Epithelial cell of esophagus (primary cell): ENCODE measurements at regions not wholly inside any gene's neighbourhood (a gene's known extent, or its start where the extent isn't known, plus 50 kb on each side); places are given as distances from the start of the nearest gene placed in this dataset.

Experiments used
- DNase-seq: peaks from one replicate; pipeline ENCODE4 v3.0.0; 2010; ENCODE audit warnings: low read depth
- H3K4me3 ChIP-seq: 2 replicates; pipeline ENCODE4 v1.5.1; 2011; ENCODE audit warnings: mild to moderate bottlenecking, low read length, control low read depth
- CTCF ChIP-seq: IDR thresholded peaks from 2 replicates; pipeline ENCODE4 v1.5.1; 2011; ENCODE audit warnings: low read depth, mild to moderate bottlenecking, low read length, control low read depth, inconsistent platforms; ENCODE audit not compliant: insufficient read depth; ENCODE audit errors: missing control alignments

DNA sequence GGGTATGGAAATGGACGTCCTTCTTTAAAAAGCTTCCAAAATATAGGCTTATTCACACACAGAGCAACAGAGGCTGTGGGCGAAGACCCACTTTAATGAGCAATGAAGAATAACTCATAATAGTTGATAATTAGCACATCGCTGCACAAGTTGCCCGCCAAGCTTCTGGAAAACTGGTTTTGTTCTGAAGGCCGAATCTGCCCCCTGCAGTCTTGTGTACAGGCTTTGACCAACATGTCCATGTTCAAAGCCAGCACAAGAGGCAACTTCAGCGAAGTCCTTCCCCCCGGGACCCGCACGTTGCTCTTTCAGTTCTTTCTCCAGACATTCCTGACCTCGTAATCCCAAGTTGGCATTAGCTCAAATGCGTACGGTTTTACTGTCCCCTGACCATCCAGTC is 73.3 kb downstream of the IRX5 start:
- DNase-seq = no peak
- no peak for TF ChIP-seq CTCF
- H3K4me3 ChIP-seq = no peak overlapping the region

DNA sequence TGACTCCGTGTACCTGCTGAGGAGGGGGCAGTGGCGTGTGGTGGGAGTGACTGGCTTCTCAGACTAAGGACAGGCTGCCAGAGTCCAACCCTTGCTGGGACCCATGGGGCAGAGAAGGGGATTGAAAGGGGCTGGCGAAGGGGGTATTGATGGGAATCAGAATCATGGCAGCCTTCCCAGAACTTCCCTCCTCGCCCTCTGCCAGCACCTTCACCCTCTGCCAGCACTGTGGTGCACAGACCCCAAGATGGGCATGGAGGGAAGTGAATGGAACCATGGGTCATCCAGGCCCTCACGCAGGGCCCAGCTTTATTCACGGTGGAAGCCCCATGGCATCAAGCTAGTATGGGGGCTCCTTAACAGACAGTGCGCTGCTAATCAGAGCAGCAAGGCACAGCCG is 76.8 kb downstream of the IRX5 start:
- TF ChIP-seq CTCF = no peak
- H3K4me3 ChIP-seq = no peak overlapping the region
- DNase-seq = no peak

DNA sequence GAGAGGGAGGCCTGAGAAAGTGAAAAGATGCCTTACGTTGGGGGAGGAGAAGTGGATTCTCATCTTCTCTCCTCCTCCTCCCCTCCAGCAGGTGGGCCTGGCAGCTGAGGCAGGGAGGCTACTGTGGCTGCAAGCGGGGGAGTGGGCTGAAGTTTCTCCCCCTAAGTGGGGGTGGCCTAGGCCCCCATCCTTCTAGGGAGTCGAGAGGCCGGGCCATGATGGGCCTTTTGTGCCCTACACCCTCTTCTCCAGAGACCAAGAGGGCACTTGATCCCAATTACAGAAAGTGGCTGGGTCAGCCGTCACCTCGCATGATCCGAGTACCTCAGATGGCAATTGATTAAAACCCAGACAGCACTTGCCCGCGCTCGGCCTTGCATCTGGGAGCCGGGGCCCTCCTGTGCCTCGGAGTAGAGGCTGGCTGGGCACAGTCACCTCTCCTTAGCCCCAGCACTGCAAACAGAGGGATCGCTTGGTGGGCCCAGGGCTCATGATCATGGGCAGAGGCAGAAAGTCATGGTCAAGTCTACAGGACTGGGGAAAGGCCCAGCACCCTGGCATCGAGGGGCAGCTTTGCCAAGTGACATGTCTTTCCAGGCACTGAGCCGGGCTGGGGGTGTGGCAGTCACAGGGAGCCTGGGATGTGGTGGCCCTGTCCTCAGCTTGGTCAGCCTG is 78.3 kb downstream of the IRX5 start:
- H3K4me3 ChIP-seq = no peak overlapping the region
- DNase-seq = no peak
- TF ChIP-seq CTCF = no peak

DNA sequence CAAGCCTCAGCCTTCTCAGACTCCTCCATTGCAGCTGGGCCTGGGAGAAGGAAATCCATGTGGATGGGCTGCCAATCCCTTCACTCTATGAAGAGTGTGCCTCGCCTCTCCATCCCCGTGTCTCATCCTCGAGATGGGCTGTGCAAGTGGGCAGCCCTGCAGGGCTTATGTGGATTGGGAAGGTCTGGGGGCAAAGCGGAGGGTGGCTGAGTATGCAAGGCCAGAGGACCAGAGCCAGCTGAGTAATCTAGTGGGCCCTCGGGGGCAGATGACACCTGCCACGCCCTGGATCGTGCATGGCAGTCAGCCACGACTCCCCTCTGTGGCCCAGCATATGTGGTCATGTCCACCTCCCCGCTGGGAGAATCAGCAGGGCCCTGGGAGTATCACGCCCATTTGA is 78.9 kb downstream of the IRX5 start:
- no peak for TF ChIP-seq CTCF
- no peak overlapping the region for H3K4me3 ChIP-seq
- DNase-seq = no peak

DNA sequence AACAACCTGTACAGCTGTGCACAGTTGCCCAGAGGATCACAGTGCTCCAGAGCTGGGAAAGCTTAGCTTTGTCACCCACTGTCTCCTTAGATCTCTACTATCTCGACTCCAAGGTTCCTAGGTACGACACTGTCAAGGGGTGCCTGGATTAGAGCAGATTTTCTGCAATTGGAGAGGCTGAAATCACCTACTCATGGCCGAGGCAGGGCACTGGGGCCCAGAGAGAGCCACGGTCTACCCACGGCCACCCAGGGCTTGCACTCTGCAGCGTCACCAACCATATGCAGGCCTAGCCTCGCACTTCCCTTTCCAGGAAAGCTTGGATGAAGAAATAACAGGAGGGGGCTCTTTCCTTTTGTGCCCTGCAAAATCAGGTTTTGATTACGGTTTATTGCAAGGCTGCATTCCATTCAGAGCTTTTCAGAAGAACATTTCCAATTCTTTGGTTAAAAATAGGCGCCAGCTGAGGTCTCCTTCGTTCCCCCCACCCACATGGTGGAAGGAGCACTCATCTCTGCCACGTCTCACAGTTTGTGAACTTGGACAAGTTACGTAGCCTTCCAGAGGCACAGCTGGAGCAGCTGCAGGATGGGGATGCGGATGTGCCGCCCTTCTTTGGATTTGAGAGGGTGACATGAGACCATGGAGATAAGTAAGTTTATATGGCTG is 80.0 kb downstream of the IRX5 start:
- no peak for TF ChIP-seq CTCF
- no peak for DNase-seq
- no peak overlapping the region for H3K4me3 ChIP-seq

- DNase-seq = no peak
- no peak overlapping the region for H3K4me3 ChIP-seq
- no peak for TF ChIP-seq CTCF
These were observed 81.7 kb downstream of the IRX5 start for GRCh38 chr16:55012362-55012761.

DNA sequence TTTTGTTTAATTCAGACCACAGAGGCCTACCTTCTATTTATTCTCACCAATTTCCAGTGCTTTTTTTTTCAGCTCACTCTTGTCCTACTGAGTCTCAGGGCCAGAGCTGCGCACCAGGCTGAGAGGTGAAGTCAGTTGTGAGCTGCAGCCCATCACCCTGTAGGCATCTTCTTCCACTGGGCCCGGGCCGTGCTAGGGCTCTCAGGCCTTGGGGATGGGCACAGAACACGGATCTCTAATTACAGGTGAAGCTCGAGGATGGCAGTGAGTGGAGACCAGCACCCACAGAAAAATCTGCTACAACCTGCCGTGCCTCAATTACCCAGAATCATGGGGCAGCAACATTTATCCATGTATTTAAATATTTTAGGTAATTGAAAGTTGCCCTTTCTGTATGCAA is 82.1 kb downstream of the IRX5 start:
- no peak for TF ChIP-seq CTCF
- no peak for DNase-seq
- no peak overlapping the region for H3K4me3 ChIP-seq
